Stomach (tissue), 8 donors: ENCODE measurements at regions not wholly inside any gene's neighbourhood (a gene's known extent, or its start where the extent isn't known, plus 50 kb on each side); places are given as distances from the start of the nearest gene placed in this dataset.

Experiments used
- DNase-seq, 2 donors: peaks; one replicate each; pipeline versions ENCODE4 v3.0.0 to v3.0.0-alpha.2; 2013 to 2019
- H3K27ac ChIP-seq, 5 donors: fragments of 200-600 bp in 4 of 5; sonication (generic) in 4 of 5; one replicate each; pipeline ENCODE4 v1.5.1; 2013 to 2019; ENCODE audit warnings: mild to moderate bottlenecking in 1 of 5, moderate library complexity in 1 of 5
- H3K27me3 ChIP-seq, 3 donors: fragments of 200-600 bp; sonication (generic); one replicate each; pipeline ENCODE4 v1.5.1; 2017 to 2019; ENCODE audit warnings: mixed run types in 1 of 3
- H3K36me3 ChIP-seq, 4 donors: fragments of 200-600 bp; sonication (generic); 1 replicate in 3 of 4; 2 replicates in 1 of 4; pipeline ENCODE4 v1.5.1; 2016 to 2019
- H3K4me1 ChIP-seq, 4 donors: fragments of 200-600 bp; sonication (generic); one replicate each; pipeline ENCODE4 v1.5.1; 2016 to 2019
- H3K4me3 ChIP-seq, 4 donors: fragments of 200-600 bp; sonication (generic) in 3 of 4; one replicate each; pipeline ENCODE4 v1.5.1; 2016 to 2019; ENCODE audit warnings: mild to moderate bottlenecking in 1 of 4
- H3K9me3 ChIP-seq, 4 donors: fragments of 200-600 bp; sonication (generic); one replicate each; pipeline ENCODE4 v1.5.1; 2016 to 2019
- CTCF ChIP-seq, 7 experiments: fragments of 450-650 bp in 4 of 7; fragments of 200-600 bp in 3 of 7; sonication (generic) in 3 of 7; IDR thresholded peaks; one replicate each; pipeline ENCODE4 v1.5.1; 2016 to 2019; ENCODE audit warnings: antibody characterized with exemption in 7 of 7, control low read depth in 2 of 7, mild to moderate bottlenecking in 1 of 7
- EP300 ChIP-seq: sonication (generic); formaldehyde crosslinking; IDR thresholded peaks from one replicate; pipeline ENCODE4 v1.6.1; 2017; ENCODE audit warnings: antibody characterized with exemption
- POLR2A ChIP-seq, 4 donors: fragments of 450-650 bp; IDR thresholded peaks; one replicate each; pipeline ENCODE4 v1.6.1; 2016; ENCODE audit warnings: antibody characterized with exemption in 4 of 4, control low read depth in 2 of 4, mild to moderate bottlenecking in 1 of 4, moderate library complexity in 1 of 4
- POLR2AphosphoS5 ChIP-seq, 3 donors: sonication (generic); formaldehyde crosslinking; IDR thresholded peaks; one replicate each; pipeline ENCODE4 v1.6.1; 2016; ENCODE audit warnings: antibody characterized with exemption in 3 of 3
- WGBS, 5 donors: extraction: QIAGEN DNeasy Blood & Tissue Kit in 3 of 5; methylation state at CpG; one replicate each; pipeline versions ENCODE4 v1.1.5 to v1.1.7; 2013 to 2018; 5-methylcytosine and 5-hydroxymethylcytosine counted together
- intact Hi-C: fragments of 100-400 bp; cut with DNase I; formaldehyde crosslinking; loops from one replicate; pipeline ENCODE4 v1.15.1; 2023; ENCODE audit warnings: low total_unique reads
- donor health status: healthy with polysubstance abuse.
- donor health status: Bipolar disorder and iron deficiency.
- donor health status: healthy.

GRCh38 chr11:26150031-26150430 is 181.9 kb upstream of the ANO3 start:
- TF ChIP-seq POLR2A (IDR thresholded peaks at IDR 0.05), result no peak
- Histone ChIP-seq H3K27me3 (no peaks in the 10 kb centered on the region), H3K9me3 (no peaks in the 10 kb centered on the region), H3K36me3 (no peaks in the 10 kb centered on the region), H3K27ac (no peak overlapping the region), H3K4me1 (no peaks in the 10 kb centered on the region), H3K4me3 (no peak overlapping the region)
- intact Hi-C loops, result no loop called here
- no peak for DNase-seq
- 73 to 83% (median 81%) methylated on average over 6 to 8 of the region's 8 CpGs for WGBS, 5 donors

- Histone ChIP-seq H3K4me1 (no peaks in the 10 kb centered on the region), H3K36me3 (no peaks in the 10 kb centered on the region), H3K4me3 (no peak overlapping the region), H3K27ac (no peak overlapping the region), H3K9me3 (no peaks in the 10 kb centered on the region), H3K27me3 (no peaks in the 10 kb centered on the region)
- 44 to 64% (median 52%) methylated on average over 3 of the region's 3 CpGs for WGBS, 5 donors
- intact Hi-C loops, result no loop called here
- TF ChIP-seq CTCF (IDR thresholded peaks at IDR 0.05) (no peak), POLR2A (IDR thresholded peaks at IDR 0.05) (no peak), POLR2AphosphoS5 (IDR thresholded peaks at IDR 0.05) (no peak), EP300 (no peak)
- DNase-seq, result no peak
Observed at GRCh38 chr11:26158251-26158650, 173.7 kb upstream of the ANO3 start.

- H3K27ac ChIP-seq, result no peak overlapping the region
- TF ChIP-seq EP300 (no peak), POLR2AphosphoS5 (IDR thresholded peaks at IDR 0.05) (no peak), POLR2A (IDR thresholded peaks at IDR 0.05) (no peak), CTCF (IDR thresholded peaks at IDR 0.05) (no peak)
- intact Hi-C loops, result no loop called here
- H3K4me1 ChIP-seq, result no peaks in the 10 kb centered on the region
- no peaks in the 10 kb centered on the region for H3K27me3 ChIP-seq
- no peaks in the 10 kb centered on the region for H3K9me3 ChIP-seq
- no peaks in the 10 kb centered on the region for H3K36me3 ChIP-seq
- DNase-seq, result no peak
- no peak overlapping the region for H3K4me3 ChIP-seq
- WGBS, 5 donors, result 75 to 87% (median 80%) methylated on average over 2 of the region's 2 CpGs
Observed at GRCh38 chr11:26162291-26162690, 169.6 kb upstream of the ANO3 start.

GRCh38 chr11:26186389-26186788 is 145.5 kb upstream of the ANO3 start:
- Histone ChIP-seq H3K4me3 (no peak overlapping the region), H3K4me1 (no peaks in the 10 kb centered on the region), H3K27ac (no peak overlapping the region), H3K9me3 (no peaks in the 10 kb centered on the region), H3K27me3 (no peaks in the 10 kb centered on the region), H3K36me3 (no peaks in the 10 kb centered on the region)
- 64 to 77% (median 72%) methylated on average over 2 of the region's 2 CpGs for WGBS, 5 donors
- no peak for DNase-seq
- TF ChIP-seq POLR2AphosphoS5 (IDR thresholded peaks at IDR 0.05) (no peak), CTCF (IDR thresholded peaks at IDR 0.05) (no peak), EP300 (no peak), POLR2A (IDR thresholded peaks at IDR 0.05) (no peak)
- intact Hi-C loops, result no loop called here

GRCh38 chr11:26187639-26188038 is 144.3 kb upstream of the ANO3 start:
- no peak overlapping the region for H3K27ac ChIP-seq
- H3K9me3 ChIP-seq, result no peaks in the 10 kb centered on the region
- peak in 1 of 2 donors; percentile 10 for DNase-seq
- WGBS, 5 donors, result 25 to 44% (median 30%) methylated on average over 2 of the region's 2 CpGs
- intact Hi-C loops, result no loop called here
- H3K36me3 ChIP-seq, result no peaks in the 10 kb centered on the region
- no peaks in the 10 kb centered on the region for H3K4me1 ChIP-seq
- H3K4me3 ChIP-seq, result no peak overlapping the region
- no peak for TF ChIP-seq POLR2AphosphoS5 (IDR thresholded peaks at IDR 0.05)
- TF ChIP-seq CTCF (IDR thresholded peaks at IDR 0.05), result no peak
- TF ChIP-seq POLR2A (IDR thresholded peaks at IDR 0.05), result no peak
- no peak for TF ChIP-seq EP300
- no peaks in the 10 kb centered on the region for H3K27me3 ChIP-seq
